ENCODE measurements at regions not wholly inside any gene's neighbourhood (a gene's known extent, or its start where the extent isn't known, plus 50 kb on each side); places are given as distances from the start of the nearest gene placed in this dataset.

DNA sequence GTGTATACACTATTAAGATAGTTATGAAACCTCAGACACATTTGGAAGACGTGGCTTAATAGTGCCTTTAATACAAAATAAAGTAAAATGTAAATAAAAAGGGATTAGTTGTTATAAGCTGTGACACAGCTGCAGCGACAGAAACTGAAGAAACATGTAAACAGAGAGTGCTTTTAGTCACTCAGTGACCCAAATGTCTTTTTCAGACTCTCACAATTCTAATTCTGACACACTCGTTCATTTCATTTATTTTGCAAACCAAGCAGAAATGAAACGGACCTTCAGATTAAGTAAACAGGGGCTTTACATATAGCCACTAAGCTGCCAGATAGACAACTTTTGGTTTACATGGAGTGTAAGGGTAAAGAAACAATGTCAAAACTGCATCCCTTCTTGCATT lies 181.0 kb upstream of the ETAA1 start:
- TF ChIP-seq, protein P1, sequence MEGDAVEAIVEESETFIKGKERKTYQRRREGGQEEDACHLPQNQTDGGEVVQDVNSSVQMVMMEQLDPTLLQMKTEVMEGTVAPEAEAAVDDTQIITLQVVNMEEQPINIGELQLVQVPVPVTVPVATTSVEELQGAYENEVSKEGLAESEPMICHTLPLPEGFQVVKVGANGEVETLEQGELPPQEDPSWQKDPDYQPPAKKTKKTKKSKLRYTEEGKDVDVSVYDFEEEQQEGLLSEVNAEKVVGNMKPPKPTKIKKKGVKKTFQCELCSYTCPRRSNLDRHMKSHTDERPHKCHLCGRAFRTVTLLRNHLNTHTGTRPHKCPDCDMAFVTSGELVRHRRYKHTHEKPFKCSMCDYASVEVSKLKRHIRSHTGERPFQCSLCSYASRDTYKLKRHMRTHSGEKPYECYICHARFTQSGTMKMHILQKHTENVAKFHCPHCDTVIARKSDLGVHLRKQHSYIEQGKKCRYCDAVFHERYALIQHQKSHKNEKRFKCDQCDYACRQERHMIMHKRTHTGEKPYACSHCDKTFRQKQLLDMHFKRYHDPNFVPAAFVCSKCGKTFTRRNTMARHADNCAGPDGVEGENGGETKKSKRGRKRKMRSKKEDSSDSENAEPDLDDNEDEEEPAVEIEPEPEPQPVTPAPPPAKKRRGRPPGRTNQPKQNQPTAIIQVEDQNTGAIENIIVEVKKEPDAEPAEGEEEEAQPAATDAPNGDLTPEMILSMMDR (IDR thresholded peaks at IDR 0.05 in 4 of 5, conservative IDR thresholded peaks at IDR 0.05 in 1 of 5) = no peak
- TF ChIP-seq POLR2A (IDR thresholded peaks at IDR 0.05) = no peak
